ENCODE measurements at regions not wholly inside any gene's neighbourhood (a gene's known extent, or its start where the extent isn't known, plus 50 kb on each side); places are given as distances from the start of the nearest gene placed in this dataset.
A peak's percentile ranks its signal among the peaks of the same experiment; 100 is the strongest.

DNA sequence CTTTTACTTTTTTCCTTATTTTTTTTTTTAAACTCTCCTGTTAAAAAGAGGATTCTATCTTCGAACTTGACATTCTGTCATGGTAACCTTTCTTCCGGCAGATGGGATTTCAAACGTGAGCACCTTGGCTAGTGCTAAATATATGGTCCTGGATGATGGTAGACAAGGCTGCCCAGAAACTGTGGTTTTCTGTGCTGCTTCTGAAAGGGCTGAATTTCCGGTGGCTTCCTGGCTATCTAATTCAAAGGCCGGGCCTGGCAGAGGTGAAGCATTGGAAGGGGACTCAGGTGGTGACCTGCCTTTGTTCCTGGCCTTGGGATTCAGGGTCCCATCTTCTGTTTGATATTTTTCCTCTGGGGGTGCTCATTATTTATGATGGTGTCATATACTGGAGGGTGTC, 118.6 kb upstream of the MYL2 start:
- no peak for TF ChIP-seq CTCF (IDR thresholded peaks at IDR 0.05)
- TF ChIP-seq ZFX (IDR thresholded peaks at IDR 0.05; ENCODE audit: borderline replicate concordance): no peak
- H3K27ac ChIP-seq: no peak overlapping the region

GRCh38 chr12:111038077-111038476, 117.7 kb upstream of the MYL2 start:
- TF ChIP-seq CTCF (IDR thresholded peaks at IDR 0.05) (no peak), ZFX (IDR thresholded peaks at IDR 0.05; ENCODE audit: borderline replicate concordance) (no peak)
- H3K27ac ChIP-seq: no peak overlapping the region

DNA sequence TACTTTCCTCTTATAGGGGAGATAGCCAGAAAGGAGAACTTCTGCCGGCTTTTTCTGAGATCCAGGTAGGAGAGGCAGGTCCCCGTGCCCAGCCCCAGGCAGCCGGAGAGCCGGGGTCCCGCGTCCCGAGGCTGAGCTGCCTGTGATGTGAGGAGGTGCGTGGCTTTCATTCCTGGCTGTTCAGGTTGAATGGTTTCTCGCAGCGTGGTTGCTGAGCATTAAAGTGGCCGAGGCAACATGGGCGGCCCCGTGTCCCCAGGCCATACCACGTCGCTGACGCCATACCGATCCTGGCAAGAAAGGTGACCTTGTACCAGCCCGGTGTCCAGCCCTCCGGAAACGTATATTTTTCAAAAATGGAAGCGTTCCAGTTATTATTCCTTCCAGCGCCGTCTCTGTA, 116.7 kb upstream of the MYL2 start:
- TF ChIP-seq ZFX (IDR thresholded peaks at IDR 0.05; ENCODE audit: borderline replicate concordance) (no peak), CTCF (IDR thresholded peaks at IDR 0.05) (no peak)
- H3K27ac ChIP-seq: no peak overlapping the region

DNA sequence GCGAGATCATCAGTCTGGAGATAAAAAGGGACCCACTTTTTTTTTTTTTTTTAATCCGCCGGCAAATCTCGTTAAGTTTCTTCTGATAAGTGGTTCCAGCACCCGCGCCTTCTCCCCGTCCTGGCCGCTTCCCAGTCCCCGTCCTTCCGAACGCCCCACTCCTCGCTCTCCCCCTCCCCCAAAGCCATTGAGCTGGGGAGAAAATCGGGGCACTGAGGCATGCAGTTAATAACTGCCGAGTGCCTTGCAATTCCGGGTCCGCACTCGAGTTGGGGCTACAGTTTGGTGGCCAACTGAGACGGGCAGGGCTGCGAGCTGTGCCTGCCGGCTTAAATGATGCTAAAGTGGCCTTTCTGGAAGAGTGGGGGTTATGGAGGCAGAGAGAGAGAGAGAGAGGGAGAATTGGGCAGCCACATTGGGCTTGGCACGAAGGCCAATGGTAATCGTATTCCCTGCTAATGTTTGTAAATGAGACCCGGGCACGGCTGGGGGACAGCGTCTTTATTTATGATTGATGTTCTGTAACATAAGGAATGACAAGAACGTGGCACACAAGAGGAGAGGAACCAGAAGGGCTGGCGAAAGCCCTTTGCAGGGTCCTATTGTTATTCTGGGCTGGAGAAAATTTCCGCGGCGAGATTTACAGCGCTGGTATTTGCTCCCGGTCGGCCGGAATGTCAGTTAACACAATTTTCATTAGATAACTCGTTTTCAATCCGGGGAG, 115.4 kb upstream of the MYL2 start:
- H3K27ac ChIP-seq: no peak overlapping the region
- TF ChIP-seq ZFX (IDR thresholded peaks at IDR 0.05; ENCODE audit: borderline replicate concordance) (no peak), CTCF (IDR thresholded peaks at IDR 0.05) (no peak)

GRCh38 chr12:111034886-111035577, 114.7 kb upstream of the MYL2 start:
- H3K27ac ChIP-seq: no peak overlapping the region
- TF ChIP-seq CTCF (IDR thresholded peaks at IDR 0.05) (no peak), ZFX (IDR thresholded peaks at IDR 0.05; ENCODE audit: borderline replicate concordance) (no peak)

GRCh38 chr12:111034083-111034885, 113.9 kb upstream of the MYL2 start, which contains the start of gene CUX2:
Gene CUX2, plus strand, starts transcription at chr12:111034165.
- H3K27ac ChIP-seq: no peak within 1 kb of the TSS
- TF ChIP-seq ZFX (IDR thresholded peaks at IDR 0.05; ENCODE audit: borderline replicate concordance): no peak
- peak; percentile 24 for TF ChIP-seq CTCF (IDR thresholded peaks at IDR 0.05)
